ENCODE measurements at regions not wholly inside any gene's neighbourhood (a gene's known extent, or its start where the extent isn't known, plus 50 kb on each side); places are given as distances from the start of the nearest gene placed in this dataset.

- TF ChIP-seq CTCF (IDR thresholded peaks at IDR 0.05; ENCODE audit: poor library complexity), result no peak
- no peak for TF ChIP-seq EZH2 (IDR thresholded peaks at IDR 0.05; ENCODE audit: borderline replicate concordance)
Observed at GRCh38 chr4:187387739-187388138, 607.8 kb upstream of the ZFP42 start.

Measured in hepatocyte (in vitro differentiated cells).